Small intestine (tissue), 7 donors: ENCODE measurements at regions not wholly inside any gene's neighbourhood (a gene's known extent, or its start where the extent isn't known, plus 50 kb on each side); places are given as distances from the start of the nearest gene placed in this dataset.

Source experiments
- DNase-seq, 2 donors: peaks; one replicate each; pipeline versions ENCODE4 v3.0.0 to v3.0.0-alpha.2; 2013
- FAIRE-seq: peaks from 2 replicates; lab custom pipeline; 2012; peaks lifted over from hg19 to GRCh38; lab: Jason Lieb, UNC
- H3K27ac ChIP-seq, 3 donors: one replicate each; pipeline ENCODE4 v1.5.1; 2013; ENCODE audit warnings: low read length in 2 of 3, mild to moderate bottlenecking in 2 of 3, control low read depth in 1 of 3, inconsistent platforms in 1 of 3, low read depth in 1 of 3, moderate library complexity in 1 of 3
- H3K27me3 ChIP-seq, 3 donors: one replicate each; pipeline ENCODE4 v1.6.1; 2013; ENCODE audit warnings: low read length in 3 of 3, inconsistent platforms in 1 of 3; ENCODE audit not compliant: control insufficient read depth in 3 of 3, insufficient read depth in 3 of 3
- H3K36me3 ChIP-seq, 3 donors: one replicate each; pipeline ENCODE4 v1.6.1; 2013; ENCODE audit warnings: low read length in 3 of 3, inconsistent platforms in 1 of 3, low read depth in 1 of 3, mild to moderate bottlenecking in 1 of 3, moderate library complexity in 1 of 3; ENCODE audit not compliant: control insufficient read depth in 3 of 3, insufficient read depth in 2 of 3
- H3K4me1 ChIP-seq, 3 donors: one replicate each; pipeline ENCODE4 v1.6.1; 2013; ENCODE audit warnings: low read length in 2 of 3, inconsistent platforms in 1 of 3, low read depth in 1 of 3, mild to moderate bottlenecking in 1 of 3, moderate library complexity in 1 of 3; ENCODE audit not compliant: control insufficient read depth in 3 of 3, insufficient read depth in 2 of 3
- H3K4me3 ChIP-seq, 3 donors: one replicate each; pipeline ENCODE4 v1.5.1; 2013; ENCODE audit warnings: low read length in 3 of 3, control low read depth in 1 of 3, inconsistent platforms in 1 of 3, low read depth in 1 of 3, mild to moderate bottlenecking in 1 of 3, moderate library complexity in 1 of 3
- H3K9me3 ChIP-seq, 2 donors: one replicate each; pipeline ENCODE4 v1.6.1; 2013; ENCODE audit warnings: low read depth in 1 of 2, low read length in 1 of 2; ENCODE audit not compliant: control insufficient read depth in 2 of 2, insufficient read depth in 1 of 2
- WGBS, 3 donors: extraction: QIAGEN DNeasy Blood & Tissue Kit; methylation state at CpG; one replicate each; pipeline ENCODE4 v1.1.7; 2013; 5-methylcytosine and 5-hydroxymethylcytosine counted together
- donor health status: healthy with polysubstance abuse.
- donor health status: control.
- donor health status: control.
- donor health status: Bipolar disorder and iron deficiency.
- donor health status: healthy.

DNA sequence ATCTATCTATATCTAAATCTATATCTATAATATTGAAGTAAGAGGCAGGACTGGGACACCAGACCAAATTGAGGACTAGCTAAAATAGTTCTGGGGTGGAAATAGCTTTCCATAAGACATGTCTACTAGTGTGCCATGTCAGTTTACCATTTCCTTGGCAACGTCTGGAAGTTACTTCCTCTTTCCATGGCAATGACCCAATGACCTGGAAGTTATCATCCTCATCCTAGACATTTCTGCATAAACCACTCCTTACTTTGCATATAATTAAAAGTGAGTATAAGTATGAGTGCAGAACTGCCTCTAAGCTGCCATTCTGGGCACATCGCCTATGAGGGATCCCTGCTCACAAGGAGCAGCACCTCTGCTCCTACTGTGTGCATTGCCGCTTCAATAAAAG lies 734.0 kb upstream of the GCFC2 start:
- no peak overlapping the region for H3K27ac ChIP-seq
- no peaks in the 10 kb centered on the region for H3K36me3 ChIP-seq
- no peaks in the 10 kb centered on the region for H3K4me1 ChIP-seq
- 80 to 83% (median 80%) methylated on average over 3 of the region's 3 CpGs for WGBS, 3 donors
- H3K27me3 ChIP-seq, result no peaks in the 10 kb centered on the region
- DNase-seq, result no peak
- H3K9me3 ChIP-seq, result peaks cover 0 to 3% of the 10 kb centered on the region in 2 donors
- no peak overlapping the region for H3K4me3 ChIP-seq
- FAIRE-seq, result no peak

DNA sequence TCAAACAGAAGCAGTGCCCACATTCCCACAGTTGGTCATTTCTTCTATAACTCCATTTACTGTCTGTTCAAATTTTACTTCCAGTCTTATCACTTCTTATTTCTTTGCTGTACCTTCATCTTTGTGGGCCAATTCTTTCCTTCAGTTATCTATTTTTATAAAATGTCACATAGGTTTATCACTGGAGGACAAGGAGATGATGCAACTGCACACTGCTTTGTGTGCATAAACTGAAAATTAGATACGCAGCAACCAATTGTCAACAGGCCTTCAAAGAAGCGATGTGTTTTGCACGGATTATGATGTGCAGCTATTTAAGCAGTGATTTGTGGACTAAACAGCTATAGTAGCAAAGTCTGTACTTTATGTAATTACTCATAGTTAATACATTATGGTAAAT lies 726.8 kb upstream of the GCFC2 start:
- no peaks in the 10 kb centered on the region for H3K4me1 ChIP-seq
- no peaks in the 10 kb centered on the region for H3K9me3 ChIP-seq
- H3K27me3 ChIP-seq, result no peaks in the 10 kb centered on the region
- no peak for DNase-seq
- no peaks in the 10 kb centered on the region for H3K36me3 ChIP-seq
- H3K4me3 ChIP-seq, result no peak overlapping the region
- FAIRE-seq, result no peak
- 92 to 93% (median 93%) methylated on average over 3 of the region's 3 CpGs for WGBS, 3 donors
- no peak overlapping the region for H3K27ac ChIP-seq

DNA sequence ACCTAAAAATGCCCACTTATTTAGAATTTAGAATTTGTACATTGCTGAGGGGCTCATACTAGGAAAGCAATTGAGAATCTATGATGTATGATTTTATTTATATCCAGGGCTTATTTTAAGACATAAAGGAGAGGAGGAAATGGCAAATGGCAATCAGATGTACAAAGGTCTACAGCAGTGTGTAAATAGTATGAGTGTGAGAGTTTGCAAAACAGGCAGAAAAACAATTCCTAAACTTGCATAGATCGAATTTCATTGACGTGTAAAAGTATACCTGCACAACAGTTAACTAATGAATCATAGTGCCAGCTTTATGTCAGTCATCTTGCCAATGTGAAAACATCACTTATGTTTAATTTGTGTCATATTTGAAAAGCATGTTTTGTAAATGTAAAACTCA lies 718.7 kb upstream of the GCFC2 start:
- WGBS, 3 donors, result 6 to 39% (median 30%) methylated on average over 2 of the region's 2 CpGs
- Histone ChIP-seq H3K4me1 (no peaks in the 10 kb centered on the region), H3K9me3 (no peaks in the 10 kb centered on the region), H3K36me3 (no peaks in the 10 kb centered on the region), H3K27ac (no peak overlapping the region), H3K4me3 (no peak overlapping the region), H3K27me3 (no peaks in the 10 kb centered on the region)
- FAIRE-seq (no peak), DNase-seq (no peak)

DNA sequence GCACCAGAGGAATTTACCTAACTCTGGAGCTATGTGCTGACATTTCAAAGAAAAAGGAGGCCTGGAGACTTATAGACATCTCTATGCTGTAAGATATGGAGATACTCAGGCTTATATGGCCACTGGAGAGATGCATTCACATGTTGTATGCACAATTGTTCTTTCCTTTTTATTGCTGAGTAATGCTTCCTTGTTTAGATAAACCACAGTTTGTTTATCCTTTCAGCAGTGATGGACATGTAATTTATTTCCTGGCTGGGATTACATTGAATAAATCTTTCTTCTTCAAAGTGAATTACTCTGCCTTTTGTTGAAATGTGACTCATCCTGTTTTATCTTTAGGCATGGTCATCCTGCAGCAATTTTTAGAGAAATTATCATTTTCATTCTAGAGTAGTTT lies 716.7 kb upstream of the GCFC2 start:
- no peak overlapping the region for H3K27ac ChIP-seq
- FAIRE-seq (no peak), DNase-seq (no peak)
- H3K9me3 ChIP-seq, result no peaks in the 10 kb centered on the region
- H3K36me3 ChIP-seq, result no peaks in the 10 kb centered on the region
- no peaks in the 10 kb centered on the region for H3K4me1 ChIP-seq
- H3K27me3 ChIP-seq, result no peaks in the 10 kb centered on the region
- H3K4me3 ChIP-seq, result no peak overlapping the region

DNA sequence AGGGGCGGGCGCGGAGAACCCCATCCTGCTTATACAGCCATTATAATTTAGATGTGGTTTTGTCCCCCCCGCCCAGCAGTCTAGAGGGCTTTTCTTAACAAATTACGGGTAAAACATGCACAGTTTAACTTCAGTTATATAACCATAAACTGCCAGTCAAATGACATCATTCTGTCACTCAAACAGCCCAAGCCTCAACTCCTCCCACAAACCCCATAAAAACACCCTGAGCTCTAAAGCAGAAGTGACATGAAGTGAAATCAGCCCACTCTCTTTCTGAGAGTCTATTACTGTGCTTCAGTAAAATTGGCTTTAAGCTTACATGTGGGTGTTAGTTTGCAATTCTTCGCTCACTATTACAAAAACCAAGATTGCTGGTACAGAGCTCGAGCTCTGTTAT lies 705.1 kb upstream of the GCFC2 start:
- Histone ChIP-seq H3K9me3 (no peaks in the 10 kb centered on the region), H3K36me3 (no peaks in the 10 kb centered on the region), H3K27ac (no peak overlapping the region), H3K4me1 (no peaks in the 10 kb centered on the region), H3K27me3 (no peaks in the 10 kb centered on the region), H3K4me3 (no peak overlapping the region)
- WGBS, 3 donors, result 77 to 85% (median 84%) methylated on average over 7 of the region's 7 CpGs
- FAIRE-seq (no peak), DNase-seq (no peak)

DNA sequence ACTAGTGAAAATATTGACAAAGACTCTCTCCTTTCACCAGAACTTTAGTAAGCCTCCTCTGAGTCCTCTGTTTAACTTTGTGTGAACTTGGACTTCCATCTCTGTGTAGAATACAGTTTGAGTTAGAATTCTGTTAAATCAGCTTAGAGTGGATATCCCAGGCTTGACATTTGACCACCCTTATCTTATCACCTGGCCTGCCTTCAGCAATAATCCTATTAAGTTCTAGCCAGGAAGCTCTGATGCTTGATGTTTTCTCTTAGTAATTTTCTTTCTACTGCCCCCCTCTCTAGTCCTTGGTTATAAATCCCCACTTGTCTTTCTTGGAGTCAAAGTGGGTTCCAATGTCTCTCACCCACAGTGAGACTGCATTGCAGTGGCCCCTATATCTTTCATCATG lies 702.7 kb upstream of the GCFC2 start:
- DNase-seq (no peak), FAIRE-seq (no peak)
- H3K27me3 ChIP-seq, result no peaks in the 10 kb centered on the region
- no peaks in the 10 kb centered on the region for H3K36me3 ChIP-seq
- H3K9me3 ChIP-seq, result no peaks in the 10 kb centered on the region
- no peak overlapping the region for H3K27ac ChIP-seq
- H3K4me3 ChIP-seq, result no peak overlapping the region
- no peaks in the 10 kb centered on the region for H3K4me1 ChIP-seq

DNA sequence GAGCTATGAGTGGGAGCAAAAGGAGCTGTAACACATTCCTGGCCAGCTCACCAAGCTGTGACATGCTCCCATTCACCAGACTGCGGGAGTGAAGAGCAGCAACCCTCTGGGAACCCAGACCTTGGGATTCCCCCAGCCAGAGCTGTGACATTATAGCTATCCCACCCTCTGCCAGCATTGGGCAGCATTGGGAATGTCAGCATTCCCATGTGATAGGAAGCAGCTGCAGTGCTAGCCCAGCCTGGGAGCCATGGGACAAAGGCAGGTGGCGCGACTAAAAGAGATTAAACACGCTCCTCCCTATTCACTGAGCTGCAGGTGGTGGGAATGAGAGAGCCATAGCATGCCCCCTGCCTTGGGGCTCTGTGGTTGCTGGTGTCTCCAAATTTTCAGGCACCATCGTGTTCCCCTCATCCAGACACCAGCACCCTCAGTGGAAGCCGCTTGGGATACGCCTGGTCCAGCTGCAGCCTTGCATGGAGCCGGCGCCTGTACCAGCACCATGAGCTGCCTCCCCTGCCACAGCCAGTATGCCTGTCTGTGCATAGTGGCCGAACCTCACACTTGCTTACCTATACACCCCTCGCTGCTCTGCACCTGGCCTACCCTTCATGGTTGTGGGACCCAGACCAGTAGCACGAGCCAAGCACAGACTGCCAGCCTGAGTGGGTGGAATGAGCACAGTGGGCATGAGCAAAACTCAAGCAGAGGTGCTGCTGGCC lies 695.6 kb upstream of the GCFC2 start:
- H3K27me3 ChIP-seq, result no peaks in the 10 kb centered on the region
- no peak overlapping the region for H3K27ac ChIP-seq
- no peaks in the 10 kb centered on the region for H3K36me3 ChIP-seq
- WGBS, 3 donors, result 83 to 87% (median 87%) methylated on average over 12 of the region's 12 CpGs
- H3K4me3 ChIP-seq, result no peak overlapping the region
- peaks cover 0 to 11% of the 10 kb centered on the region in 2 donors for H3K9me3 ChIP-seq
- no peaks in the 10 kb centered on the region for H3K4me1 ChIP-seq
- FAIRE-seq (no peak), DNase-seq (no peak)

DNA sequence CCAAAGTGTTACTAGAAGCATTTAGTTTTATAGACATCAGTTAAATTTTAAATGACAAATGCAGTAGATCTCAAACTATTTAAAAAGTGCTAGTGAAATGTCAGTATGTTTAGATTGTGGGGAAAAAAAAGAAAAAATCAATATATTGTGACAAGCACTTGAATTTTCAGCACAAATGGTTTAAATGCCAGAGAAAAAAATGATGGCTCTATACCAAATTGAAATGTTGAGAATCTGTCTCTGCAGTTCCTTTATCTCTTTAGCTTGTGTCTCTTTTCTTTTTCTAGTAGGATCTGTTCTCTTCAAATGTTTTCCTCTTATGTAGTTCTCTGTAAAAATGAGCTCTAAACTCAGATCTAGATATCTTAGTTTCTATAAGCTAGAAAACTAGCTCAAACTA lies 682.6 kb upstream of the GCFC2 start:
- Histone ChIP-seq H3K27ac (no peak overlapping the region), H3K4me1 (peaks cover 0 to 7% (median 3%) of the 10 kb centered on the region in 3 donors), H3K36me3 (no peaks in the 10 kb centered on the region), H3K4me3 (no peak overlapping the region), H3K27me3 (no peaks in the 10 kb centered on the region), H3K9me3 (no peaks in the 10 kb centered on the region)
- DNase-seq (no peak), FAIRE-seq (no peak)

DNA sequence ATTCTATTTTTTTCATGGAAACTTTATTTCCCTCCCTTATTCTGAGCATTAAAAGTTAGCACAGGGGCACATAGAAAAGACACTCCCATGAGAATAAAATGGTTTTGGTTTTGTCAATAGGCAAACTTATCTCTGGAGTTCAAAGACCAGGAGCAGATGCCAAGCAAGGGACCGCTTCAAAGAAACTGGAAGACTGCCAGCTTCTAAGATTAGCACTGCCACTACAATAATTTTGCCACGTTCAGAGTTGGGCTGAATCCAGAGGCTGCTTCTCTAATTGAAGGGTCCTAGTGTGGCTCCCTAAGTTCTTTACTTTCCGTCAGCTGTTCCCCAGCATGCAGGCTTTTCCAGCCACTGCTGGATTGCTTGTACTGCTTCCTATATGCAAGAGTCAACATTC lies 681.0 kb upstream of the GCFC2 start:
- FAIRE-seq (no peak), DNase-seq (peak; percentile 20 to 72)
- H3K4me1 ChIP-seq, result peaks cover 0 to 7% (median 3%) of the 10 kb centered on the region in 3 donors
- no peak overlapping the region for H3K27ac ChIP-seq
- H3K9me3 ChIP-seq, result no peaks in the 10 kb centered on the region
- H3K36me3 ChIP-seq, result no peaks in the 10 kb centered on the region
- H3K4me3 ChIP-seq, result no peak overlapping the region
- no peaks in the 10 kb centered on the region for H3K27me3 ChIP-seq
- 5 to 28% (median 14%) methylated on average over 3 of the region's 3 CpGs for WGBS, 3 donors
